ENCODE measurements at regions not wholly inside any gene's neighbourhood (a gene's known extent, or its start where the extent isn't known, plus 50 kb on each side); places are given as distances from the start of the nearest gene placed in this dataset.

DNA sequence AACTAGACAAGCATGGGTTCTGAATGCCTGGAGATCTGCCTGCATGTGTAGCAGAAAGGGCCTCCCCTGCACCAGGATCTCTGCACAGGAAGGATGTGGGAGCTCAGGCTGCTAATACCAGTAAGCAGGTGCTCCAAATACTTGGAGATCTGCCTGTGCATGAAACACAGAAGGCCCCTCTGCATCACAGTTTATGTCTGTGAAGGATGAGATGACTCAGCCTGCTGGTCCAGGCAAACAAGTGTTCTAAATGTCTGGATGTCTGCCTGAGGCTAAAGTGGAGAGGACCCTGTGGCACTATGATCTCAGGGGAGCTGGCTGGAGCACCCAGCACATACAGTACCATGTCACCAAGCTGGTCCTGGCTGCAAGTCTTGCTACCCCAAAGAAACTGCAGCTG is 678.8 kb downstream of the MCTP2 start:
- H3K4me3 ChIP-seq = no peak overlapping the region
- no peaks in the 10 kb centered on the region for H3K27me3 ChIP-seq (replicated peaks; ENCODE audit: insufficient read depth)
- TF ChIP-seq POLR2AphosphoS5 (IDR thresholded peaks at IDR 0.05) = no peak
- TF ChIP-seq, protein P1, sequence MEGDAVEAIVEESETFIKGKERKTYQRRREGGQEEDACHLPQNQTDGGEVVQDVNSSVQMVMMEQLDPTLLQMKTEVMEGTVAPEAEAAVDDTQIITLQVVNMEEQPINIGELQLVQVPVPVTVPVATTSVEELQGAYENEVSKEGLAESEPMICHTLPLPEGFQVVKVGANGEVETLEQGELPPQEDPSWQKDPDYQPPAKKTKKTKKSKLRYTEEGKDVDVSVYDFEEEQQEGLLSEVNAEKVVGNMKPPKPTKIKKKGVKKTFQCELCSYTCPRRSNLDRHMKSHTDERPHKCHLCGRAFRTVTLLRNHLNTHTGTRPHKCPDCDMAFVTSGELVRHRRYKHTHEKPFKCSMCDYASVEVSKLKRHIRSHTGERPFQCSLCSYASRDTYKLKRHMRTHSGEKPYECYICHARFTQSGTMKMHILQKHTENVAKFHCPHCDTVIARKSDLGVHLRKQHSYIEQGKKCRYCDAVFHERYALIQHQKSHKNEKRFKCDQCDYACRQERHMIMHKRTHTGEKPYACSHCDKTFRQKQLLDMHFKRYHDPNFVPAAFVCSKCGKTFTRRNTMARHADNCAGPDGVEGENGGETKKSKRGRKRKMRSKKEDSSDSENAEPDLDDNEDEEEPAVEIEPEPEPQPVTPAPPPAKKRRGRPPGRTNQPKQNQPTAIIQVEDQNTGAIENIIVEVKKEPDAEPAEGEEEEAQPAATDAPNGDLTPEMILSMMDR (IDR thresholded peaks at IDR 0.05) = no peak
- no peak for TF ChIP-seq POLR2A (IDR thresholded peaks at IDR 0.05)
- no peaks in the 10 kb centered on the region for H3K36me3 ChIP-seq
- H3K4me1 ChIP-seq (replicated peaks) = no peaks in the 10 kb centered on the region
- H3K27ac ChIP-seq = no peak overlapping the region
- no peaks in the 10 kb centered on the region for H3K9me3 ChIP-seq
- DNase-seq (ENCODE audit: low spot score) = no peak
- intact Hi-C loops (cut with DNase I) = no loop called here

DNA sequence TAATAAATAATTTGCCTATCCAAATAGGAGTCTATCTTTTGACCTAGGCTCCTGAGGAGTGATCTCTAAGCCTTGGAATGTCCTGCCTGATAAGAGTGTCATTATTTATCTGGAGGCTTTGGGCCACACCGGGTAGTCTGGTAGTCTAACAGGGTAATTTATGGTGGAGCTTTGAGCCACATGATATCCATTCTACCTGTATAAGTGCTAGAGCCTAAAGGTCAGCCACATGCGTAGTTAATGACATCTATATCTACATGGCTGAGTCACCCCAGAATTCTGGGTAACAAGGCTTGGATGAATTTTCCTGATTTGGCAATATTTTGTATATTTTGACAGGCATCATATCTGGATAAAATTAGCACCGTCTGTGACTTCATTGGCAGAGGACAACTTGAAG is 681.4 kb downstream of the MCTP2 start:
- WGBS = 71% methylated on average over 3 of the region's 3 CpGs
- Histone ChIP-seq H3K27ac (no peak overlapping the region), H3K36me3 (no peaks in the 10 kb centered on the region), H3K9me3 (no peaks in the 10 kb centered on the region), H3K4me3 (no peak overlapping the region), H3K4me1 (replicated peaks) (no peaks in the 10 kb centered on the region), H3K27me3 (replicated peaks; ENCODE audit: insufficient read depth) (no peaks in the 10 kb centered on the region)
- DNase-seq (ENCODE audit: low spot score) = no peak
- TF ChIP-seq POLR2A (IDR thresholded peaks at IDR 0.05) (no peak), POLR2AphosphoS5 (IDR thresholded peaks at IDR 0.05) (no peak)
- TF ChIP-seq, protein P1 (IDR thresholded peaks at IDR 0.05) = no peak
- intact Hi-C loops (cut with DNase I) = no loop called here

DNA sequence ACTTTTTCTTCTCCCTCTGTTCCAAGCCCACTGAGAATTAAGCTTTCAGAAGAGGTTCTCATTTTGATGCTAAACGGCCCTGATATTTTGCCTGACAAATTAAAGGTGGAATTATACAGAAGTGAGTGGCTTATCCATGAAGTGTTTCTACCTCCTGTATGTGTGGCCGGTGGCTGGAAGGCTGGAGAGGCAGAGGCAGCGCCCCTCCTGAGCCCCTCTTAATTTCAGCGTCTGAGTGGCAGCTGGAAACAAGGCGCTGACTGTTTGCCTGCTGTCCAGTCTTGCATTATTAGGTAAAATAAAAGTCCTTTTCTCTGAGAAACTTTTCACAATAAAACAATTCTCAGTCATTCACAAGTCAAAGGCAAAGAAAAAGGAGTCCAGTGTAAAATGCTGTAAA is 685.7 kb downstream of the MCTP2 start:
- Histone ChIP-seq H3K36me3 (no peaks in the 10 kb centered on the region), H3K27me3 (replicated peaks; ENCODE audit: insufficient read depth) (no peaks in the 10 kb centered on the region), H3K27ac (no peak overlapping the region), H3K4me1 (replicated peaks) (no peaks in the 10 kb centered on the region), H3K4me3 (no peak overlapping the region), H3K9me3 (no peaks in the 10 kb centered on the region)
- intact Hi-C loops (cut with DNase I) = no loop called here
- DNase-seq (ENCODE audit: low spot score) = no peak
- 37% methylated on average over 5 of the region's 5 CpGs for WGBS
- TF ChIP-seq POLR2AphosphoS5 (IDR thresholded peaks at IDR 0.05) (no peak), POLR2A (IDR thresholded peaks at IDR 0.05) (no peak)
- TF ChIP-seq, protein P1 (IDR thresholded peaks at IDR 0.05) = no peak

DNA sequence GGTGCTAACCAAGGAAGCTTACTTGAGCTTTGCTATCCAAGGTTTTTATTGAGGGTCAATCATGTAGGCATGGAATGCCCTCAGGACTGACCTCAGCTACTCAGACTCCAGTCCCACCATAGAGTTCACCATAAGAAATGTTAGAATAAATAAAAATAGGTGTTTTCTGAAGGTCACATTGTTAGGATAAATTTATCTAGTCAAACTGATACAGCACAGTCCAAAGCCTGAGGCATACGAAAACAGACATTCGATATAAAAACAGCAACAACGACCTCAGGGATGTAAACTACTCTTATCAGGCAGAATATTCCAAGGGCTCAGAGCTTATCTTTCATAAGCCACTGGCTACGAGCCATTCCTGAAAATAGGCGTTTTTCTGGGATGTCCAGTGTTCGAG is 690.6 kb downstream of the MCTP2 start:
- Histone ChIP-seq H3K27me3 (replicated peaks; ENCODE audit: insufficient read depth) (no peaks in the 10 kb centered on the region), H3K4me3 (no peak overlapping the region), H3K9me3 (no peaks in the 10 kb centered on the region), H3K27ac (no peak overlapping the region), H3K36me3 (no peaks in the 10 kb centered on the region), H3K4me1 (replicated peaks) (no peaks in the 10 kb centered on the region)
- WGBS = 59% methylated on average over 6 of the region's 6 CpGs
- intact Hi-C loops (cut with DNase I) = no loop called here
- no peak for DNase-seq (ENCODE audit: low spot score)
- TF ChIP-seq POLR2AphosphoS5 (IDR thresholded peaks at IDR 0.05) (no peak), POLR2A (IDR thresholded peaks at IDR 0.05) (no peak)
- TF ChIP-seq, protein P1 (IDR thresholded peaks at IDR 0.05) = no peak

DNA sequence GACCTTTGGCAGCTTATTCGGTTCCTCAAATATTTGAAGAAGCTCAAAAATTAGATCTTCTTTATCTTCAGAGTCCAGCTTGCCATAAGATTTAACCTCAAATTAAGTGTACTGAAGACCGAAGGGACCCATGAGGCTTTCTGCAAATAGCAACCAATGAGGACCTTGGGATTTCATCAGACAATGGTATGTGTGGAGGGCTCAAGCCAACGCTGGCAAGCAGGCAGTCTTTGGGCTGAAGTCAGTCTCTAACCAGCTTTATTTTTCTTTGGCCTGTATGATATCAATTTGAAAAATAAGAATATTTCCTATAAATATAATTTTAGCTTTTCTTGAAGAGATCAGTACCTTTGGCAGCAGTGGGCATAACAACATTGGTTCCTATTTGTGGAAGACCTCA is 692.7 kb downstream of the MCTP2 start:
- no peaks in the 10 kb centered on the region for H3K36me3 ChIP-seq
- H3K4me1 ChIP-seq (replicated peaks) = no peaks in the 10 kb centered on the region
- TF ChIP-seq, protein P1 (IDR thresholded peaks at IDR 0.05) = no peak
- TF ChIP-seq POLR2A (IDR thresholded peaks at IDR 0.05) = no peak
- TF ChIP-seq POLR2AphosphoS5 (IDR thresholded peaks at IDR 0.05) = no peak
- no peak overlapping the region for H3K4me3 ChIP-seq
- 91% methylated on average over 3 of the region's 3 CpGs for WGBS
- intact Hi-C loops (cut with DNase I) = no loop called here
- DNase-seq (ENCODE audit: low spot score) = no peak
- H3K9me3 ChIP-seq = no peaks in the 10 kb centered on the region
- no peak overlapping the region for H3K27ac ChIP-seq
- no peaks in the 10 kb centered on the region for H3K27me3 ChIP-seq (replicated peaks; ENCODE audit: insufficient read depth)
